Rectal smooth muscle tissue (tissue), 1 donor: ENCODE measurements at regions not wholly inside any gene's neighbourhood (a gene's known extent, or its start where the extent isn't known, plus 50 kb on each side); places are given as distances from the start of the nearest gene placed in this dataset.

Experiments
- H3K27ac ChIP-seq: one replicate; pipeline ENCODE4 v1.7.0; 2013; ENCODE audit warnings: low read depth, low read length, inconsistent platforms
- H3K27me3 ChIP-seq: one replicate; pipeline ENCODE4 v1.7.0; 2013; ENCODE audit warnings: low read length; ENCODE audit not compliant: control insufficient read depth, insufficient read depth
- H3K36me3 ChIP-seq: one replicate; pipeline ENCODE4 v1.7.0; 2013; ENCODE audit warnings: low read length; ENCODE audit not compliant: control insufficient read depth, insufficient read depth
- H3K4me1 ChIP-seq: one replicate; pipeline ENCODE4 v1.7.0; 2013; ENCODE audit warnings: low read length; ENCODE audit not compliant: control insufficient read depth, insufficient read depth
- H3K4me3 ChIP-seq: one replicate; pipeline ENCODE4 v1.7.0; 2013; ENCODE audit warnings: low read length
- H3K9ac ChIP-seq: one replicate; pipeline ENCODE4 v1.7.0; 2013; ENCODE audit warnings: low read length

GRCh38 chr1:163684785-163685184, 363.0 kb downstream of the NUF2 start:
- Histone ChIP-seq H3K9ac (no peak overlapping the region), H3K27ac (no peak overlapping the region), H3K36me3 (no peaks in the 10 kb centered on the region), H3K4me3 (no peak overlapping the region), H3K4me1 (no peaks in the 10 kb centered on the region), H3K27me3 (no peaks in the 10 kb centered on the region)

- Histone ChIP-seq H3K9ac (no peak overlapping the region), H3K4me1 (no peaks in the 10 kb centered on the region), H3K4me3 (no peak overlapping the region), H3K27ac (no peak overlapping the region), H3K36me3 (no peaks in the 10 kb centered on the region), H3K27me3 (no peaks in the 10 kb centered on the region)
These were observed 370.5 kb downstream of the NUF2 start for GRCh38 chr1:163692266-163692665.

GRCh38 chr1:163697137-163697536, 375.4 kb downstream of the NUF2 start:
- H3K36me3 ChIP-seq, result no peaks in the 10 kb centered on the region
- no peaks in the 10 kb centered on the region for H3K27me3 ChIP-seq
- no peak overlapping the region for H3K27ac ChIP-seq
- H3K4me3 ChIP-seq, result no peak overlapping the region
- H3K4me1 ChIP-seq, result no peaks in the 10 kb centered on the region
- H3K9ac ChIP-seq, result no peak overlapping the region

DNA sequence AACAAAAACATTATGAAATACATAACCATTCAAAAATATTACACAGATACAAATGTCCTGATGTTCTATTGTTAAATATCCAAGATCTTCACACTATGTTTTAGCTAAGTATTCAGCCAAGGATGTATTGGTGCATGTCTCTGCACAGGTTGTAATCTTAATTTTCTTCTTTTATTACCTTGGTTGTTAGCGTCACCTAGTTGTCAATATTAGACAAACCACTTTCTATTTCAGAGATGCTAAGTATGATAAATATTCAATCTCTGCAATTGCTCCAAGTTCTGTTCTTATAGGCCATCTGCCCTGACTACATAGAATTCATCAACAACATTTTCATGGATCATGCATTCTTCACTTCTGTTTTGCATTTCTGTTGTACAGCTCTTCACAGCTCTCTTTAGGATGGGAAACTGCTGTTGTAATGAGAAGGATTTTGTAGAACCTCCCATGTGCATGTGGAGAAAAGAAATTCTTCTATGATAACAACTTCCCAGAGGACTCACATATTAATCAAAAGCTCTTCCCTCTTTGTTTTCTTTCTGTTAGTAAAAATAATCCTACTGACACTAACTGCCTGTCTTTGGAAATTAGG, 380.1 kb downstream of the NUF2 start:
- Histone ChIP-seq H3K9ac (no peak overlapping the region), H3K27ac (no peak overlapping the region), H3K4me3 (no peak overlapping the region), H3K4me1 (no peaks in the 10 kb centered on the region), H3K27me3 (no peaks in the 10 kb centered on the region), H3K36me3 (no peaks in the 10 kb centered on the region)

DNA sequence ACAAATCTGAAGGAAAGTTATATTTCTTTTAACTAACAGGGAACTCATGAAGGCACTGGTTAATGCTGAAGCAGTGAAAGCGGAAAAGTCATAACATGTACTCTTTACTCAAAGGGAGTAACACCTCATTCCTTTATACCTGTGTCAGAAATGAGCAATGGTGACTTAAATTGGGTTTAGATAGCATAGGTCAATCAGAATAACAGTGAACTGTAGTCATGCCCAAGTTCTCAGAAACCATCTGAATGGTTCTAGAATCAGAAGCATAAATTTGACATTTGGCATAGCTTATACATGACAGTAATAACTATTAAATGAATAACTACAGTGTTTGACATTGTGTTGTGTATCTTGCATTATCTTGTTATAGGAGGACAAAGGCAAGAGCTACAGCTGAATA, 382.0 kb downstream of the NUF2 start:
- Histone ChIP-seq H3K4me3 (no peak overlapping the region), H3K27me3 (no peaks in the 10 kb centered on the region), H3K36me3 (no peaks in the 10 kb centered on the region), H3K9ac (no peak overlapping the region), H3K27ac (no peak overlapping the region), H3K4me1 (no peaks in the 10 kb centered on the region)

DNA sequence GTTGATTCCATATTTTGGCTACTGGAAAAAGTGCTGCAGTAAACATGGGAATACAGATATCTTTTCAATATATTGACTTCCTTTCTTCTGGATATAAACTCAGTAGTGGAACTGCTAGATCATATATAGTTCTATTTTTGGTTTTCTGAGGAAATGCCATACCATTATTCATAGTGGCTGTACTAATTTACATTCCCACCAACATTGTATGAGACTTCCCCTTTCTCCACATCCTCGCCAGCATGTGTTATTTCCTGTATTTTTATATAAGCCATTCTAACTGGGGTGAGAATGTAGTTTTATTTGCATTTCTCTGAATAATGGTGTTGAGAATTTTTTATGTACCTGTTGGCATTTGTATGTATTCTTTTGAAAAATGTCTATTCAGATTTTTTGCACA, 385.2 kb downstream of the NUF2 start:
- no peaks in the 10 kb centered on the region for H3K36me3 ChIP-seq
- H3K27ac ChIP-seq, result no peak overlapping the region
- no peak overlapping the region for H3K9ac ChIP-seq
- H3K4me3 ChIP-seq, result no peak overlapping the region
- H3K27me3 ChIP-seq, result no peaks in the 10 kb centered on the region
- no peaks in the 10 kb centered on the region for H3K4me1 ChIP-seq

DNA sequence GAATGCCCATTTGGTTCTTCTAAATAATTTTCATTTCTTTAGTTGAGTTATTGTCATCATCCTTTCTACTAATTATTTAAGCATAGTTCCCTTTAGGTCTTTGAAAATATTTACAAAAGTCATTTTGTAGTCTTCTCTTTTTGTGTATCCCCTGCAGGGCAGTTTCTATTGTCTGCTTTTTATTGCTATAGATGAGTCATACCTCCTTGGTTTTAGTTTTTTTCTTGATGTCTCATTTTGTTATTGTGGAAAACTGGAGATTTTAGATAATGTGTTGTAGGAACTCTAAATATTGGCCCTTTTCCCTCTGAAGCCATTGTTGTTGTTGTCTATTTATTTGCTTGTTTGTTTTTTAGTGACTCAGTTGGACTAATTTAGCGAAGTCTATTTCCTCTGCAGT, 387.9 kb downstream of the NUF2 start:
- Histone ChIP-seq H3K4me3 (no peak overlapping the region), H3K36me3 (no peaks in the 10 kb centered on the region), H3K4me1 (no peaks in the 10 kb centered on the region), H3K27ac (no peak overlapping the region), H3K27me3 (no peaks in the 10 kb centered on the region), H3K9ac (no peak overlapping the region)

DNA sequence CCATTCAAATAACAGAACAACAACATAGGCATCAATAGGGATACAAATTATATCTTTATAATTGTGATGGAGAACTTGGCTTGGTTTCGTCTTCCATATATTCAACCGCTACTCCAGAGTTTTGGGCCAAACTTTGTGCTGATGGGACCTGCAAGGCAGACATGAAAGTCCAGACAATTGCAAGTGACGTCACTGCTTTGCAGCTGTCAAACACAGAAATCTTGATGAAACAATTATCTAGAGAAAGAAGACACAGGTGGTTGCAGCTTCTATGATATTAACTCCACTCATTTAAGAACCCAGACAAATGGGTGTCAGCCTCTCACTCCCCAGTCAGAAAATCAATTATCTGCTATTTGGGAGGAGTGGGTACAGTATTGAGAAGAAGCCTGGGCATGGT, 390.6 kb downstream of the NUF2 start:
- no peaks in the 10 kb centered on the region for H3K27me3 ChIP-seq
- no peaks in the 10 kb centered on the region for H3K4me1 ChIP-seq
- no peak overlapping the region for H3K27ac ChIP-seq
- no peak overlapping the region for H3K9ac ChIP-seq
- no peak overlapping the region for H3K4me3 ChIP-seq
- H3K36me3 ChIP-seq, result no peaks in the 10 kb centered on the region

GRCh38 chr1:163720294-163720693, 398.5 kb downstream of the NUF2 start:
- no peak overlapping the region for H3K4me3 ChIP-seq
- H3K36me3 ChIP-seq, result no peaks in the 10 kb centered on the region

DNA sequence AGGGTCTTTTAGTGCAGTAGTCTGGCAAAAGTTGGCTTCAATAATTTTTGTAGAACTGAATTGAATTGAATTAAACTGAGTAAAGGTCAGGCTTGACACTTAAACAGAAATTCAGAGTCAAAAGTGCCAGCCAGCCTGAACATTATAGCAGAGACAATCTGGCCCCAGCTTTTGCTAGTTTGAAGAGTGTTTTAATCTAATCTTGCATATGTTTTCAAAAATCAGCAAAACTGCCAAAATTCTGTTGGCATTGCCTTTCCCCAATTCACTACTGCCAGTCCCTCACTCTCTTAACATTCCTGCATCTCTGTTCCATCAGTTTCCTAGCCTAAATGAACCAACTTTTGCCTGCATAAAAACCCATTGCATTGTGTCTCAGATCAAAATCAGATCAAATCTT, 403.8 kb downstream of the NUF2 start:
- no peaks in the 10 kb centered on the region for H3K4me1 ChIP-seq
- no peak overlapping the region for H3K4me3 ChIP-seq
- no peak overlapping the region for H3K27ac ChIP-seq
- H3K36me3 ChIP-seq, result no peaks in the 10 kb centered on the region
- no peaks in the 10 kb centered on the region for H3K27me3 ChIP-seq
- no peak overlapping the region for H3K9ac ChIP-seq

More at GRCh38 chr1:163720294-163720693, 398.5 kb downstream of the NUF2 start:
- Histone ChIP-seq H3K4me1 (no peaks in the 10 kb centered on the region), H3K9ac (no peak overlapping the region), H3K27ac (no peak overlapping the region), H3K27me3 (no peaks in the 10 kb centered on the region)

GRCh38 chr1:163730411-163730821, 408.7 kb downstream of the NUF2 start:
- Histone ChIP-seq H3K9ac (no peak overlapping the region), H3K4me3 (no peak overlapping the region), H3K36me3 (no peaks in the 10 kb centered on the region), H3K27me3 (no peaks in the 10 kb centered on the region), H3K27ac (no peak overlapping the region), H3K4me1 (no peaks in the 10 kb centered on the region)

DNA sequence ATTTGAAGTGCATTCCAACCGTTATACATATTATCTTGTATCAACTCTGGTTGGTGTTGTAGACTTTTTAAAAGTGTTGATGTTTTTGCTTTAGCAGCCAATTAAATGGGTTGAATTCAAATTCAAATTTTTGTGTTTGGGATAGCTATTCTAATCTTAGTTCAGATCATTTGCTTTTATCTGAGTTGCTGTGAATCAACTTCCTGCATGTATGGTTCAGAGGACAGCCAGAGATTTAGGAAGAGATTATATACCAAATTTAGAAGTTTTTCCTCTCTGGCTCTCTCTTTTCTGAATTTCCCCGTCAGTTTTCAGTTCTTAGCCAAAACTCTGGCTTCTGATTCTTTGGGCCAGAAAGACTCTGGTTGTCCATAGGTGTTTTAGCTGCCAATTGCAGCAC, 415.5 kb downstream of the NUF2 start:
- H3K27ac ChIP-seq, result no peak overlapping the region
- H3K4me1 ChIP-seq, result no peaks in the 10 kb centered on the region
- H3K27me3 ChIP-seq, result no peaks in the 10 kb centered on the region
- no peaks in the 10 kb centered on the region for H3K36me3 ChIP-seq
- H3K9ac ChIP-seq, result no peak overlapping the region
- no peak overlapping the region for H3K4me3 ChIP-seq

- no peaks in the 10 kb centered on the region for H3K27me3 ChIP-seq
- no peak overlapping the region for H3K27ac ChIP-seq
- H3K9ac ChIP-seq, result no peak overlapping the region
- H3K4me1 ChIP-seq, result no peaks in the 10 kb centered on the region
- no peak overlapping the region for H3K4me3 ChIP-seq
- H3K36me3 ChIP-seq, result no peaks in the 10 kb centered on the region
These were observed 422.6 kb downstream of the NUF2 start for GRCh38 chr1:163744301-163744887.
